T-helper 22 cell (primary cell): ENCODE measurements at regions not wholly inside any gene's neighbourhood (a gene's known extent, or its start where the extent isn't known, plus 50 kb on each side); places are given as distances from the start of the nearest gene placed in this dataset.

Source experiments
- DNase-seq: peaks from one replicate; pipeline ENCODE4 v3.0.0-alpha.2; 2020; ENCODE audit warnings: low read depth

GRCh38 chr4:100130964-100131363 lies 59.3 kb downstream of the DDIT4L start:
- DNase-seq, result no peak

- no peak for DNase-seq
These were observed 59.8 kb downstream of the DDIT4L start for GRCh38 chr4:100130491-100130890.

- DNase-seq, result no peak
These were observed 60.5 kb downstream of the DDIT4L start for GRCh38 chr4:100129774-100130173.

GRCh38 chr4:100128338-100128737 lies 61.9 kb downstream of the DDIT4L start:
- DNase-seq, result no peak

GRCh38 chr4:100124715-100125114 lies 65.6 kb downstream of the DDIT4L start:
- DNase-seq, result no peak

GRCh38 chr4:100118181-100118580 lies 72.1 kb downstream of the DDIT4L start:
- no peak for DNase-seq

GRCh38 chr4:100117750-100118149 lies 72.5 kb downstream of the DDIT4L start:
- no peak for DNase-seq

GRCh38 chr4:100114909-100115308 lies 75.4 kb downstream of the DDIT4L start:
- DNase-seq, result no peak

GRCh38 chr4:100113732-100114131 lies 76.5 kb downstream of the DDIT4L start:
- DNase-seq, result no peak

- DNase-seq, result no peak
These were observed 77.2 kb downstream of the DDIT4L start for GRCh38 chr4:100113096-100113495.

GRCh38 chr4:100109921-100110320 lies 80.3 kb downstream of the DDIT4L start:
- DNase-seq, result no peak

GRCh38 chr4:100108869-100109268 lies 81.4 kb downstream of the DDIT4L start:
- no peak for DNase-seq

- no peak for DNase-seq
These were observed 83.3 kb downstream of the DDIT4L start for GRCh38 chr4:100106982-100107381.

- no peak for DNase-seq
These were observed 86.6 kb downstream of the DDIT4L start for GRCh38 chr4:100103671-100104070.

GRCh38 chr4:100100985-100101384 lies 89.3 kb downstream of the DDIT4L start:
- no peak for DNase-seq

GRCh38 chr4:100099746-100100145 lies 90.5 kb downstream of the DDIT4L start:
- DNase-seq, result no peak

GRCh38 chr4:100098681-100099080 lies 91.6 kb downstream of the DDIT4L start:
- DNase-seq, result no peak

GRCh38 chr4:100098011-100098545 lies 92.2 kb downstream of the DDIT4L start:
- DNase-seq, result no peak

- peak; percentile 23 for DNase-seq
These were observed 94.3 kb downstream of the DDIT4L start for GRCh38 chr4:100095729-100096595.

- peak; percentile 83 for DNase-seq
These were observed 97.0 kb downstream of the DDIT4L start for GRCh38 chr4:100093091-100093866.

GRCh38 chr4:100087743-100088142 lies 102.5 kb downstream of the DDIT4L start:
- DNase-seq, result no peak

- no peak for DNase-seq
These were observed 103.4 kb downstream of the DDIT4L start for GRCh38 chr4:100086766-100087431.
